GM21528 (cell line): ENCODE measurements at regions not wholly inside any gene's neighbourhood (a gene's known extent, or its start where the extent isn't known, plus 50 kb on each side); places are given as distances from the start of the nearest gene placed in this dataset.

Experiments
- ATAC-seq: cut with Tn5 transposase; IDR thresholded peaks from one replicate; pipeline ENCODE4 v1.9.1; 2021; ENCODE audit warnings: mild to moderate bottlenecking, moderate library complexity; ENCODE audit not compliant: unreplicated experiment, low FRiP score

- ATAC-seq: no peak
These were observed 276.3 kb upstream of the TCF4 start for GRCh38 chr18:55864281-55864680.

GRCh38 chr18:55863876-55864275 lies 275.9 kb upstream of the TCF4 start:
- ATAC-seq: no peak

GRCh38 chr18:55863391-55863706 lies 275.4 kb upstream of the TCF4 start:
- no peak for ATAC-seq

GRCh38 chr18:55862693-55863390 lies 274.9 kb upstream of the TCF4 start:
- ATAC-seq: no peak

- no peak for ATAC-seq
These were observed 273.3 kb upstream of the TCF4 start for GRCh38 chr18:55861266-55861665.

- ATAC-seq: no peak
These were observed 270.9 kb upstream of the TCF4 start for GRCh38 chr18:55858661-55859515.

GRCh38 chr18:55857956-55858355 lies 270.0 kb upstream of the TCF4 start:
- no peak for ATAC-seq

- ATAC-seq: no peak
These were observed 269.4 kb upstream of the TCF4 start for GRCh38 chr18:55857409-55857808.

GRCh38 chr18:55856679-55857078 lies 268.7 kb upstream of the TCF4 start:
- no peak for ATAC-seq

GRCh38 chr18:55856229-55856628 lies 268.2 kb upstream of the TCF4 start:
- ATAC-seq: no peak

- no peak for ATAC-seq
These were observed 265.3 kb upstream of the TCF4 start for GRCh38 chr18:55853268-55853667.

- no peak for ATAC-seq
These were observed 262.9 kb upstream of the TCF4 start for GRCh38 chr18:55850904-55851303.

- ATAC-seq: no peak
These were observed 261.4 kb upstream of the TCF4 start for GRCh38 chr18:55849391-55849790.

GRCh38 chr18:55847960-55848359 lies 260.0 kb upstream of the TCF4 start:
- ATAC-seq: no peak

GRCh38 chr18:55845221-55845620 lies 257.2 kb upstream of the TCF4 start:
- ATAC-seq: no peak

GRCh38 chr18:55844382-55844781 lies 256.4 kb upstream of the TCF4 start:
- ATAC-seq: no peak

- ATAC-seq: no peak
These were observed 253.3 kb upstream of the TCF4 start for GRCh38 chr18:55841314-55841713.

- no peak for ATAC-seq
These were observed 252.7 kb upstream of the TCF4 start for GRCh38 chr18:55840601-55841170.

GRCh38 chr18:55839343-55839742 lies 251.4 kb upstream of the TCF4 start:
- no peak for ATAC-seq

GRCh38 chr18:55838841-55839240 lies 250.8 kb upstream of the TCF4 start:
- no peak for ATAC-seq

- no peak for ATAC-seq
These were observed 250.3 kb upstream of the TCF4 start for GRCh38 chr18:55838319-55838718.

GRCh38 chr18:55833543-55833942 lies 245.6 kb upstream of the TCF4 start:
- ATAC-seq: no peak
